ENCODE measurements at regions not wholly inside any gene's neighbourhood (a gene's known extent, or its start where the extent isn't known, plus 50 kb on each side); places are given as distances from the start of the nearest gene placed in this dataset.
A peak's percentile ranks its signal among the peaks of the same experiment; 100 is the strongest.

DNA sequence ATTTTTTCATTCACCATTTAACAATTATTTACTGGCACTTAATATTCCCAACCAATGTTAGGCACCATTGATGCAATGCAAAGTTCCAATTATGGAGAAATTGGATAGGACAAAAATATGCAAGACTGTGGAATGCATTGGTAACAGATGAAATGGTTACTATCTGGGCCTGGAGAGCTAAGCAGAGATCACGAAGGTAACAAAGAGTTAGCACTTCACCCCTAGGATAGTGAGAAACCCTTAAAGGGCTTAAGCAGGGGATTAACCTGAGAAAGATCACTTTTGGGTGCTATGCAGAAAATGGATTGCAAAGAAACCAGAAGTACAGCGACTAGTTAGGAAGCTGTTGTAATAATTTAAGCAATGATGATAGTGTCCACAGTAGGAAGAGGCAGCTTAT, 129.6 kb upstream of the GPR149 start:
- no peaks in the 10 kb centered on the region for H3K36me3 ChIP-seq
- WGBS, 2 donors, result 76 to 82% methylated on average over 2 of the region's 2 CpGs

DNA sequence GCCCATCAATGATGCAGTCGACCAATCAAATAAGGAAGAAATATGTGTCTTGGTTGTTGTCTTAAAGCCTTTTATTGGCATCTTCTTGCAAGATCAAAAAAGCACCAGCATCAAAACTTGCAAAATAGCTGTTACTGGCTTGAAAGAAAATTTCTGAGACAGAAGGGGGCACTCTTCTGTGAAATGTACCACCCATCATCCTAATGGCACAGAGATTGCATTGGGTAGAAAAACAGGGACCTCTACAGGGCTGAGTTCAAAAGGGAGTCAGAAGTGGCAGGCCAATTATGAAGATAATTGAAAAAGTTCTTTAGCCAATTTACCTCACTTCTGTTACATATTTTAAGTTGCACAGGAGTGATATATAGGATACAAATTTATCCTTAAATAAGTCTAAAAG, 122.3 kb upstream of the GPR149 start:
- Histone ChIP-seq H3K9me3 (no peaks in the 10 kb centered on the region), H3K36me3 (no peaks in the 10 kb centered on the region), H3K27ac (no peak overlapping the region), H3K4me1 (peaks cover 0 to 15% of the 10 kb centered on the region in 2 donors), H3K27me3 (no peaks in the 10 kb centered on the region), H3K4me3 (replicated peaks in 1 of 3) (no peak overlapping the region)
- WGBS, 2 donors, result 24 to 28% methylated on average over 1 of the region's 1 CpG
- TF ChIP-seq, protein P1, sequence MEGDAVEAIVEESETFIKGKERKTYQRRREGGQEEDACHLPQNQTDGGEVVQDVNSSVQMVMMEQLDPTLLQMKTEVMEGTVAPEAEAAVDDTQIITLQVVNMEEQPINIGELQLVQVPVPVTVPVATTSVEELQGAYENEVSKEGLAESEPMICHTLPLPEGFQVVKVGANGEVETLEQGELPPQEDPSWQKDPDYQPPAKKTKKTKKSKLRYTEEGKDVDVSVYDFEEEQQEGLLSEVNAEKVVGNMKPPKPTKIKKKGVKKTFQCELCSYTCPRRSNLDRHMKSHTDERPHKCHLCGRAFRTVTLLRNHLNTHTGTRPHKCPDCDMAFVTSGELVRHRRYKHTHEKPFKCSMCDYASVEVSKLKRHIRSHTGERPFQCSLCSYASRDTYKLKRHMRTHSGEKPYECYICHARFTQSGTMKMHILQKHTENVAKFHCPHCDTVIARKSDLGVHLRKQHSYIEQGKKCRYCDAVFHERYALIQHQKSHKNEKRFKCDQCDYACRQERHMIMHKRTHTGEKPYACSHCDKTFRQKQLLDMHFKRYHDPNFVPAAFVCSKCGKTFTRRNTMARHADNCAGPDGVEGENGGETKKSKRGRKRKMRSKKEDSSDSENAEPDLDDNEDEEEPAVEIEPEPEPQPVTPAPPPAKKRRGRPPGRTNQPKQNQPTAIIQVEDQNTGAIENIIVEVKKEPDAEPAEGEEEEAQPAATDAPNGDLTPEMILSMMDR (IDR thresholded peaks at IDR 0.05), result no peak
- TF ChIP-seq POLR2A (IDR thresholded peaks at IDR 0.05), result no peak
- DNase-seq, result no peak
- intact Hi-C loops (cut with DNase I), result no loop called here

More for the DNA sequence above, 129.6 kb upstream of the GPR149 start:
- no peak overlapping the region for H3K27ac ChIP-seq
- H3K4me3 ChIP-seq (replicated peaks in 1 of 3), result no peak overlapping the region
- no peaks in the 10 kb centered on the region for H3K4me1 ChIP-seq
- intact Hi-C loops (cut with DNase I), result no loop called here
- no peaks in the 10 kb centered on the region for H3K9me3 ChIP-seq
- TF ChIP-seq, protein P1 (IDR thresholded peaks at IDR 0.05), result no peak
- no peak for TF ChIP-seq POLR2A (IDR thresholded peaks at IDR 0.05)
- no peak for DNase-seq
- H3K27me3 ChIP-seq, result no peaks in the 10 kb centered on the region

DNA sequence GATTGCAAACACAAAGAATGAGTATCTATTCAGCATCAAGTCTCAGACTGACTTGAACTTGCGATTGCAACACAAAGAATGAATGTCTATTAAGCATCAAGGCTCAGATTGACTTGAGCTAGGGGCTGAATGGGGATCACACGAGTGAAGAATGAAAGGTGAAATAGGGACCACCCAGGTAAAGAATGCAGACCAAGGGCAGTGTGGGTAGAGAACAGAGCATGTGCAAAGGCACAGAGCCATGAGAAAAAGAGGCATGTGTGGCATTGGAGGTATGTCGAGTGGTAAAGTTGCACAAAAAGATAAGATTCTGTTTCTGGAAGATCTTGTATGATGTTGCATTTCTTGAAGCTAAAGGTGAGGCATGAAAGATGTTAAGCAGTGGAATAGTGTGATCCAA, 119.4 kb upstream of the GPR149 start:
- intact Hi-C loops (cut with DNase I), result no loop called here
- DNase-seq, result peak in 1 of 2 donors; percentile 8
- Histone ChIP-seq H3K4me1 (peaks cover 0 to 15% of the 10 kb centered on the region in 2 donors), H3K9me3 (no peaks in the 10 kb centered on the region), H3K4me3 (replicated peaks in 1 of 3) (no peak overlapping the region), H3K36me3 (no peaks in the 10 kb centered on the region), H3K27ac (no peak overlapping the region), H3K27me3 (no peaks in the 10 kb centered on the region)
- WGBS, 2 donors, result 51 to 54% methylated on average over 3 of the region's 3 CpGs
- no peak for TF ChIP-seq POLR2A (IDR thresholded peaks at IDR 0.05)
- TF ChIP-seq, protein P1 (IDR thresholded peaks at IDR 0.05), result no peak

DNA sequence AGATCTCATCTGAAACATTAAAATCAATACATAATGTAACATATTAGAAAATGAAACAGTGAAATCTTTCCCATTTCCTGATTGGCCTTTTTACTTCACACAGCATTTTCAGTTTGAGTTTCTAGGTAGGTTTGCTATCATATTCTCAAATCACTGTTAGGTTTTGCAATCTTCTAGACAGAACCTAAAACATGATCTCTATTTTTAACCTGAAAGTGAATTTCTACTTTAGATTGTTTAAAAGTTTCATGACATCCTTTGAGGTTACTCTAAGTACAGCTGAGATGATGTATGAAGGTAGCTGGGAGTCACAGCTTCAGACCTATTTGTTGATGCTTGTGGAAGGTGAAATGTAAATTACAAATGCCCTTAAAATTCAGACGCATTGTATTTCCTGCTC, 118.4 kb upstream of the GPR149 start:
- Histone ChIP-seq H3K27ac (no peak overlapping the region), H3K9me3 (no peaks in the 10 kb centered on the region), H3K36me3 (no peaks in the 10 kb centered on the region), H3K4me3 (replicated peaks in 1 of 3) (no peak overlapping the region), H3K4me1 (peaks cover 0 to 15% of the 10 kb centered on the region in 2 donors), H3K27me3 (no peaks in the 10 kb centered on the region)
- WGBS, 2 donors, result 86 to 91% methylated on average over 1 of the region's 1 CpG
- DNase-seq, result no peak
- intact Hi-C loops (cut with DNase I), result no loop called here
- TF ChIP-seq, protein P1 (IDR thresholded peaks at IDR 0.05), result no peak
- no peak for TF ChIP-seq POLR2A (IDR thresholded peaks at IDR 0.05)

DNA sequence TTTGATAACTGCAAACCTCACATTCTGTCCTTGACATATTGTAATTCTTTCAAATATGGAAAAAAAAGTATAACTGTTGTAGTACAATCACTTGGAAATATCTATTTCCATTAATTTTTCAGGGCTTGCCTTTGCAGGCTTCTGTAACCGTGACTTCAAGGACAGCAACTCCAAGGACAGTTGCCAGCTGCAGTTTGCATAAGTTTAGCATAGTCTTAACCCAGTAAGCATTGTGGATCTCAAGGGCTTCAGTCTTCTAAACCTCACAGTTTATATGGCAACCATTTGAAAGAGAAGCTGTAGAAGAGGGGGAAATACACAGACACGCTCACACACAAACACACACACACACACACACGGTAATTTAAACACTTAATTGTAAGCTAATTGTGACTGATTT, 112.8 kb upstream of the GPR149 start:
- intact Hi-C loops (cut with DNase I), result no loop called here
- H3K27me3 ChIP-seq, result no peaks in the 10 kb centered on the region
- no peaks in the 10 kb centered on the region for H3K9me3 ChIP-seq
- H3K36me3 ChIP-seq, result no peaks in the 10 kb centered on the region
- DNase-seq, result peak in 1 of 2 donors; percentile 7
- no peak overlapping the region for H3K4me3 ChIP-seq (replicated peaks in 1 of 3)
- TF ChIP-seq, protein P1 (IDR thresholded peaks at IDR 0.05), result no peak
- TF ChIP-seq POLR2A (IDR thresholded peaks at IDR 0.05), result no peak
- H3K4me1 ChIP-seq, result no peaks in the 10 kb centered on the region
- H3K27ac ChIP-seq, result no peak overlapping the region
- WGBS, 2 donors, result 68 to 70% methylated on average over 3 of the region's 3 CpGs

Measured in thyroid gland (tissue), 4 donors.